ENCODE measurements at regions not wholly inside any gene's neighbourhood (a gene's known extent, or its start where the extent isn't known, plus 50 kb on each side); places are given as distances from the start of the nearest gene placed in this dataset.

GRCh38 chr1:221192055-221192454, 312.8 kb downstream of the HLX start:
- no peak for DNase-seq (ENCODE audit: low spot score)

- no peak for DNase-seq (ENCODE audit: low spot score)
These were observed 321.2 kb downstream of the HLX start for GRCh38 chr1:221200464-221200863.

- DNase-seq (ENCODE audit: low spot score) = no peak
These were observed 322.5 kb downstream of the HLX start for GRCh38 chr1:221201773-221202172.

- peak; percentile 76 for DNase-seq (ENCODE audit: low spot score)
These were observed 324.2 kb downstream of the HLX start for GRCh38 chr1:221203224-221204054.

- no peak for DNase-seq (ENCODE audit: low spot score)
These were observed 325.0 kb downstream of the HLX start for GRCh38 chr1:221204055-221204833.

GRCh38 chr1:221206076-221206475, 326.8 kb downstream of the HLX start:
- DNase-seq (ENCODE audit: low spot score) = no peak

GRCh38 chr1:221212926-221213325, 333.7 kb downstream of the HLX start:
- no peak for DNase-seq (ENCODE audit: low spot score)

- DNase-seq (ENCODE audit: low spot score) = peak; percentile 7
These were observed 337.8 kb downstream of the HLX start for GRCh38 chr1:221217029-221217428.

GRCh38 chr1:221223281-221223680, 344.0 kb downstream of the HLX start:
- no peak for DNase-seq (ENCODE audit: low spot score)

- DNase-seq (ENCODE audit: low spot score) = no peak
These were observed 348.2 kb downstream of the HLX start for GRCh38 chr1:221227460-221227859.

GRCh38 chr1:221227872-221228337, 348.7 kb downstream of the HLX start:
- no peak for DNase-seq (ENCODE audit: low spot score)

GRCh38 chr1:221228594-221228993, 349.4 kb downstream of the HLX start:
- no peak for DNase-seq (ENCODE audit: low spot score)

- no peak for DNase-seq (ENCODE audit: low spot score)
These were observed 351.4 kb downstream of the HLX start for GRCh38 chr1:221230605-221231004.

GRCh38 chr1:221234791-221235190, 355.5 kb downstream of the HLX start:
- DNase-seq (ENCODE audit: low spot score) = peak; percentile 24

GRCh38 chr1:221237587-221237986, 358.3 kb downstream of the HLX start:
- DNase-seq (ENCODE audit: low spot score) = no peak

- DNase-seq (ENCODE audit: low spot score) = no peak
These were observed 359.9 kb downstream of the HLX start for GRCh38 chr1:221239181-221239580.

GRCh38 chr1:221239792-221240191, 360.5 kb downstream of the HLX start:
- no peak for DNase-seq (ENCODE audit: low spot score)

- no peak for DNase-seq (ENCODE audit: low spot score)
These were observed 361.4 kb downstream of the HLX start for GRCh38 chr1:221240690-221241089.

GRCh38 chr1:221241157-221241556, 361.9 kb downstream of the HLX start:
- DNase-seq (ENCODE audit: low spot score) = no peak

GRCh38 chr1:221241592-221241991, 362.3 kb downstream of the HLX start:
- no peak for DNase-seq (ENCODE audit: low spot score)

- no peak for DNase-seq (ENCODE audit: low spot score)
These were observed 366.8 kb downstream of the HLX start for GRCh38 chr1:221246067-221246466.

- DNase-seq (ENCODE audit: low spot score) = no peak
These were observed 367.6 kb downstream of the HLX start for GRCh38 chr1:221246628-221247415.

Measured in A172 (cell line).